ENCODE measurements at regions not wholly inside any gene's neighbourhood (a gene's known extent, or its start where the extent isn't known, plus 50 kb on each side); places are given as distances from the start of the nearest gene placed in this dataset.
"Not testable (repeated sequence)": the region's sequence is repeated elsewhere in the genome, so short reads cannot be mapped to it uniquely, and the experiment has no call there.

DNA sequence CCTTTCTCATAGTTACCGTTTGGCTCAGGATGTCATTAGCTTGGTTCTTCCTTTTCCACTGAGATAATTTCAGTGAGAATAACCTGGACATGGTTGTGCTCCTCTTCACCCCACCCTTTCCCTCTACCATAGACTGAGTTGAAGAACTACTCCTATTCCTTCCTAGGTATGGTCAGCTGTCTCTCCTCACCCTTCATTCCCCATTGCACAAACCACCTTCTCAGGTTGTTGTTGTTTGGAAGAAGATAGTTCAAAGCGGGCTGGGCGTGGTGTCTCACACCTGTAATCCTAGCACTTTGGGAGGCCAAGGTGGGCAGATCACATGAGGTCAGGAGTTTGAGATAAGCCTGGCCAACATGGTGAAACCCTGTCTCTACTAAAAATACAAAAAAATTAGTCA lies 168.0 kb upstream of the TBL1XR1 start:
- Mint-ChIP-seq H3K4me1 (peaks cover 12 to 21% (median 17%) of the 10 kb centered on the region in 3 donors), H3K27ac (peak overlapping the region in 1 of 3 donors; percentile 64)
- H3K4me3 Mint-ChIP-seq, H3K27me3 Mint-ChIP-seq, H3K9me3 Mint-ChIP-seq, H3K36me3 Mint-ChIP-seq: not testable (repeated sequence)

DNA sequence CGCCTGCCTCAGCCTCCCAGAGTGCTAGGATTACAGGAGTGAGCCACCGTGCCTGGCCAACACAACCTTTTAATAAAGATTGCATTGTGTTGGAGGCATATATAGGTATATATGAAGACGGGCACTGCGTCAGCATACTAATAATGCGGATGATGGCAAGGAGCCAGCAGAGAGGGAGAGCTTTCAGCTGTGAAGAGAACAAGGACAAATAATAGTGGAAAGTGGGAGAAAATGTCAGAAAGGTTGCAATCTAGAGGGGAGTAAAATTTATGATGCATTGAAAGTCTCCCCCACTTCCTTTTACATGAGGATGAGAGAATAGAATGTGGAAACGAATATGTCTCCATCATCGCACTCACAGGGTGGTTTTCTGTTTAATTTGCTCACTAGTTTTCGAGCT lies 170.5 kb upstream of the TBL1XR1 start:
- no peak overlapping the region for H3K4me3 Mint-ChIP-seq
- H3K36me3 Mint-ChIP-seq = peaks cover 2% of the 10 kb centered on the region
- H3K27ac Mint-ChIP-seq = no peak overlapping the region
- peaks cover 0 to 3% (median 2%) of the 10 kb centered on the region in 3 donors for H3K4me1 Mint-ChIP-seq
- H3K27me3 Mint-ChIP-seq = no peaks in the 10 kb centered on the region
- no peaks in the 10 kb centered on the region for H3K9me3 Mint-ChIP-seq

DNA sequence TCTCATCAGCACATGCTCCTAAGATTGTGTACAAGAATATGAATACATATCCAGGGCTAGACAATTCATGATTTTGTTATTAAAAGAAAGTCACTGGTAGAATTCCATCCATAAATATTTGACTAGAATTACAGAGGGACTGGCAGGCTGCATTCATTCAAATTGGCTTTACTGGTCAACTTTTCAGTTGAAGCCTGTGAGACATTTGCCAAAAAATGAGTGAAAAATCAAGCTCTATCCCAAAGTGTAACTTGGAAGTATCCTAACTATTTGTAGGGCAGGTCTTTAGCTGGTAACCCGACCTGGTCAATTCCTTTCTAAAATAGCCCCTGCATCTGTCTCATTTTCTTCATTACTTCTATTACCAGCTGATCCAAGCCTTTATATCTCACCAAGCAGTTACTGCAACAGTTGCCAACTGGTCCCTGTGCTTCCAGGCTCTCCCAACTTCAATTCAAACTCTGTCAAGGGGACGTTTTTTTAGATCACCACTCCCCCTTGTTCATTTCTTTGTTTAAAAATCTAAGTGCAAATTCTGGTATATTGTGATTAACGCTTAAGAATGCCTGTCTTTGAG lies 173.1 kb upstream of the TBL1XR1 start:
- H3K9me3 Mint-ChIP-seq = no peaks in the 10 kb centered on the region
- H3K4me1 Mint-ChIP-seq = peaks cover under 1 to 17% (median 17%) of the 10 kb centered on the region in 3 donors
- H3K27me3 Mint-ChIP-seq = no peaks in the 10 kb centered on the region
- H3K27ac Mint-ChIP-seq = no peak overlapping the region
- peaks cover 2% of the 10 kb centered on the region for H3K36me3 Mint-ChIP-seq
- H3K4me3 Mint-ChIP-seq = no peak overlapping the region

DNA sequence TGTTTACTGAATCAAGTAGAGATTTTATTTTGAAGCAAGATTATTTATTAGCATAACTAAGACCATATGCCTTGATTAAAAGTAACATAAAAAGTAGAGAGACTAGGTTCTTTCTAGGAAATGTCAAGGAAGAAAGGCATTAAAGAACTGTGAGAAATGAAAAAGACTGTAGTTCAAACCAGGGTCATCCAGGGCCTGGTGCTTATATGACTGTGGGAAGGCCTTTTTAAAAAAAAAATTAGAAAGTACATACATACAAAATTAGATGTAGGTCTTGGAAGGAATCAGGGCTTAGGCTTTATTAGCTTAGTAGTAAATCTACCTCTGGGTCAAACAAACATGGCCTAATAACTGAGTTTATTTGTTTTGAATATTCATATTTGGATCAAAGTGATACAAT lies 173.9 kb upstream of the TBL1XR1 start:
- Mint-ChIP-seq H3K4me3 (no peak overlapping the region), H3K27me3 (no peaks in the 10 kb centered on the region), H3K27ac (no peak overlapping the region), H3K4me1 (peaks cover 4 to 21% (median 18%) of the 10 kb centered on the region in 3 donors), H3K36me3 (peaks cover 2% of the 10 kb centered on the region), H3K9me3 (peaks cover 0 to 4% (median 0%) of the 10 kb centered on the region in 3 donors)

DNA sequence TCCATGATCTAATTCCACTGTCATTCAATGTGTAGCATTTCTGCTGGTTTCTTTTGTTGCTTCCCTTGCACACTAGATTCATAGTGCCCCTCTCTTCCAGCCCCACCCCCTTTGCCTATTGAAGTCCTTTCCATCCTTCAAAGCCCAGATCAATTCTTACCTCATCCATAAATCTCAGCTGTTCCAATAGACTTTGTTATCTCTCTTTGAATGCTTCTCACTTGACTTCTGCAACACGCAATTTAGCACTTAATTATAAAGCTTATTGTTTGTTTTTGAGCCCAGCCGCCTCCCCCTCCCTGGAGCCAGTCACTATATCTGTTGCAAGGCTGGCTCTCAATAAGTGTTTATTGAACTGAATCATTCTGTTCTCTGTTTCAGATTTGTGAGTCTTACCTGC lies 174.6 kb upstream of the TBL1XR1 start:
- Mint-ChIP-seq H3K9me3 (peaks cover 0 to 4% (median 0%) of the 10 kb centered on the region in 3 donors), H3K4me1 (peaks cover 8 to 26% (median 23%) of the 10 kb centered on the region in 3 donors), H3K4me3 (no peak overlapping the region), H3K36me3 (peaks cover 2% of the 10 kb centered on the region), H3K27me3 (no peaks in the 10 kb centered on the region), H3K27ac (no peak overlapping the region)

DNA sequence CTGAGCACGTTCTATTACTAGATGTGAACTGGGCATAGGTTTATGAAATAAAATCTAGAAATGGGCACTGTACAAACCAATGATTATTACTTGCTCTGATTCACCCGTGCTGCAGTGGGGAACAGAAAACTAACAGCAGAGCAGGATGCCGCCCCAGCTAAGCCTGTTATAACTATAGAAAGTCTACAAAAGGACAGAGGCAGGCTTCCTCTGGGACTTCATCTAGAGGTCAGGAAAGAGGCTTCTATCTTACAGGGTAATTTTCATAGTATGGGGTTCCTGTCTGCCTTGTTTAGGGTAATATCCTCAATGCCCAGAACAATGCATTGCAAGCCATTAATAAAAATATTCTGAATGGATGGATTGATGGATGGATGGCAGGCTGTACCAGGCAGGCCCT lies 177.0 kb upstream of the TBL1XR1 start:
- Mint-ChIP-seq H3K27ac (peak overlapping the region in 1 of 3 donors; percentile 52), H3K4me3 (no peak overlapping the region), H3K9me3 (peaks cover 0 to 4% (median 0%) of the 10 kb centered on the region in 3 donors), H3K27me3 (no peaks in the 10 kb centered on the region), H3K36me3 (no peaks in the 10 kb centered on the region), H3K4me1 (peaks cover 22 to 44% (median 36%) of the 10 kb centered on the region in 3 donors)

DNA sequence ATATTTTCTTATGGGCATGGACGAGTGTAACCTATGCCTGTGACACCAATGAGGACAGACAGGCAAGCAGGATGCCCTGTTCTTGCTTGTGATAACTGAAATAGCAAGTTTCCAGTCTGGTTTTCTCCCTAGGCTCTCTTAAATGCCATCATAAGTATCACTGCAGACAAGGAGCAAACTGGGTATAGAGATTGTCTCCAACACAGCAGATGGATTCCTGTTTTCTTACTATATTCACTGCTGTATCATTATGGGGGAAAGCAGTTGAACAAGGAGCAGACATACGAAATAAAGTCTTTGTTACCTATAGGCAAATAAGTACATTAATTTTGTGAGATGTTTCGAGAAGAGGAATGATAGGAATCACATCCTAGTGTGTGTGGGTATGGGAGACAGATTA lies 178.0 kb upstream of the TBL1XR1 start:
- Mint-ChIP-seq H3K4me3 (no peak overlapping the region), H3K36me3 (no peaks in the 10 kb centered on the region), H3K9me3 (peaks cover 0 to 4% (median 0%) of the 10 kb centered on the region in 3 donors), H3K4me1 (peaks cover 22 to 45% (median 36%) of the 10 kb centered on the region in 3 donors), H3K27me3 (no peaks in the 10 kb centered on the region), H3K27ac (no peak overlapping the region)

DNA sequence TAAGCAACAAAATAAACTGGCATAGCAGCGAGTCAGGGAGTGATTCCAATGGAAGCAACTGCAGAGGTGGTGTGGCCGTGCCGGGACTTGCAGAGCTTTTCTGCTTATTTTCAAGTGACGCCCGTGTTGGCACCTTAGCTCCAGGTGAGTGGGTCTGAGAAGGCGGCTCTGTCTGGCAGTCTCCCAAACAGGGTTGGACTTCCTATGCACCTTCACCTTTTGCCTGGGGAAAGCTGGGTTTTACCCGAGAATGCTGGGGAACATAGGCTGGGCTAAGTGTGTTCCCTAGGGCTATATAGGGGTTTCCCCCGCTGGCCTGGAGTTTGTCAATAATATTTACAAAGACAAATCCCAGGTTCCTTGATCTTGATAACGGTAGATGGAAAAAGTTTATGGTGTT lies 179.9 kb upstream of the TBL1XR1 start:
- peak overlapping the region in 2 of 4 donors; percentile 30 to 65 for H3K4me3 Mint-ChIP-seq
- H3K9me3 Mint-ChIP-seq = peaks cover 0 to 4% (median 0%) of the 10 kb centered on the region in 3 donors
- no peaks in the 10 kb centered on the region for H3K36me3 Mint-ChIP-seq
- no peaks in the 10 kb centered on the region for H3K27me3 Mint-ChIP-seq
- H3K27ac Mint-ChIP-seq = no peak overlapping the region
- peaks cover 22 to 45% (median 38%) of the 10 kb centered on the region in 3 donors for H3K4me1 Mint-ChIP-seq

DNA sequence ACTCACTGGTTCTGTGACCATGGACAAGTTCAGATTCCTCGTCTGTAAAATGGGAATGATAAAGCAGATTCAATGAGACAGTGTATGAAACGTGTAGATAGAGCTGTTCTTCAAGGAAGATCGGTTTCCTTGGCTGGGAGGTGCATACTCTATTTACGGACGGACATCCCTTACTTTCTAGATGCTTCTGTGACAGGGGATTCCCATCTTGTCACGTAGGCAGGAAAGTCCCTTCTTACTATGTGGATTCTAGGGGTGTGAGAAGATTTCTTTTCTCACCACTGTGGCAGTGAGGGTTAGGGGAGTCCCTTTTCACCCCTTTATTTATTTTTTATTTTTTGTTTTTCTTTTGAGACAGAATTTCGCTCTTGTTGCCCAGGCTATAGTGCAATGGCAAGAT lies 180.9 kb upstream of the TBL1XR1 start:
- peak overlapping the region; percentile 27 to 54 (median 39) for H3K27ac Mint-ChIP-seq
- H3K4me3 Mint-ChIP-seq = peak overlapping the region; percentile 30 to 72 (median 52)
- H3K4me1 Mint-ChIP-seq = peaks cover 24 to 46% (median 41%) of the 10 kb centered on the region in 3 donors
- H3K27me3 Mint-ChIP-seq = no peaks in the 10 kb centered on the region
- peaks cover 0 to 4% (median 0%) of the 10 kb centered on the region in 3 donors for H3K9me3 Mint-ChIP-seq
- H3K36me3 Mint-ChIP-seq = no peaks in the 10 kb centered on the region

DNA sequence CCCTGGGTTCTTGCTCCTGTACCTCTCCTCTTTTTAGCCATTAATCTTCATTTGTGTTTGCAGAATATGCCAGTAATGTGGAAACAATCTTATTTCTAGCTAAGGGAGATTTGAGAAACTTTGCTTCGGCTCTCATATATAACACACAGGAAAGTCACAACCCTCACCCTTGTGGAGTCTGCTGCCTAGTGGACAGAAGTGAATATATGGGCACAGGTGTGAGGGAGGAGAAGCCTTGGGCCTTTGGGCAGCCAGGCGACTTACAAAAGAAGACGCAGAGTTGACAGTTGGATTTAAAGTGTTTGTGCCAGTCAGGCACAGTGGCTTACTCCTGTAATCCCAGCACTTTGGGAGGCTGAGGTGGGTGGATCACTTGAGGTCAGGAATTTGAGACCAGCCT lies 181.8 kb upstream of the TBL1XR1 start:
- peaks cover 26 to 41% (median 37%) of the 10 kb centered on the region in 3 donors for H3K4me1 Mint-ChIP-seq
- H3K27me3 Mint-ChIP-seq = no peaks in the 10 kb centered on the region
- peak overlapping the region in 2 of 3 donors; percentile 1 to 53 for H3K27ac Mint-ChIP-seq
- peaks cover 0 to 4% (median 0%) of the 10 kb centered on the region in 3 donors for H3K9me3 Mint-ChIP-seq
- peak overlapping the region in 1 of 4 donors; percentile 69 for H3K4me3 Mint-ChIP-seq
- no peaks in the 10 kb centered on the region for H3K36me3 Mint-ChIP-seq

DNA sequence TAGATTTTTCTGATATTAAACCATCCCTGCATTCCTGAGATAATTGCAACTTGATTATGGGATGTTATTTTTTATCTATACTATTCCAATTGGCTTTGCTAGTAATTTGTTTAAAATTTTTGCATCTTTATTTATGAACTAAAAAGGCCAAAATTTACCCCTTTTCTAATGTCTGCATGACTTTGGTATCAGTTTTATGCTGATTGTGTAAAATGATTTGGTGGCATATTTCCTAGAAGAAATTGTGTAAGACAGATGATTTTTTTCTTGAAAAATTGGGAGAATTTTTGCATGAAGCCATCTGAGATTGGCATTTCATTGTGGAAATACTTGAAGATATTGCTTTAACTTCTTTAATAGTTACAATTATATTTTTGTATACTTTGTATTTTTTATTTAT lies 183.8 kb upstream of the TBL1XR1 start:
- Mint-ChIP-seq H3K36me3 (no peaks in the 10 kb centered on the region), H3K9me3 (no peaks in the 10 kb centered on the region), H3K27ac (no peak overlapping the region), H3K4me1 (peaks cover 25 to 34% (median 31%) of the 10 kb centered on the region in 3 donors), H3K4me3 (no peak overlapping the region), H3K27me3 (no peaks in the 10 kb centered on the region)

DNA sequence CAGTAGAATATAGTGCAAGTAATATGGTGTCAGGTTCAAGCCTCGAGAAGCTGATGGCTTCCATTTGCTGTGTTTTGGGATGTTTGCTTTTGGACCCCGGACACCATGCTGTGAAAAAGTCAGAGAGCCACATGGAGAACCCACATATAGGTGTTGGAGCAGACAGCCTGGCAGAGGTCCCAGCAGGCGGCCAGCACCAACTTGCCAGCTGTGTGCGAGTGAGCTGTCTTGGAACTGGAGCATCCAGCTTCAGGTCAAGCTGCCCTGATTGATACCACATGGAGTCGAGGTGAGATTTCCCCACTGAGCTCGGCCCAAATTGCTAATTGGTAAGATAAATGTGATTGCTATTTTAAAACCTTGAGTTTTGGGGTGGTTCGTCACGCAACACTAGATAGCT lies 185.7 kb upstream of the TBL1XR1 start:
- Mint-ChIP-seq H3K27ac (no peak overlapping the region), H3K27me3 (no peaks in the 10 kb centered on the region), H3K36me3 (no peaks in the 10 kb centered on the region), H3K4me1 (peaks cover 12 to 24% (median 19%) of the 10 kb centered on the region in 3 donors), H3K9me3 (no peaks in the 10 kb centered on the region), H3K4me3 (no peak overlapping the region)

DNA sequence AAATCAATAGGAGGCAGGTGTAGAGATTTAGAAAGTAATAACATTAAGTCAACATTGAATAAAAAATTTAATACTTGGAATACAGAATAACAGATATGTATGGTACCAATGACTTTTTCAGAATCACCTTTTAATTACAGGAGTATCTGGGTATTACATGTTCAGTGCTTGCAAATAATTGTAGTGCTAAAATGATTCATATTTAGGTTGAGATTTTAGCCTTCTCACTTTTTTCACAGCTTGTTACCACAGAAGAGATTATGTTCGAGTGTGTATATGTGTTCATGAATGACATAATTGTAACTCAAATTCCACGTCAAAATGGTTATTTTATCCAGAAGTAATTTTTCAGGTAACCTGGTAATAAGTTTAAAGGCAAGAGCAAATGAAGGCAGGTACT lies 187.9 kb upstream of the TBL1XR1 start:
- no peaks in the 10 kb centered on the region for H3K27me3 Mint-ChIP-seq
- no peaks in the 10 kb centered on the region for H3K9me3 Mint-ChIP-seq
- peaks cover 6 to 16% (median 8%) of the 10 kb centered on the region in 3 donors for H3K4me1 Mint-ChIP-seq
- H3K4me3 Mint-ChIP-seq = no peak overlapping the region
- no peak overlapping the region for H3K27ac Mint-ChIP-seq
- H3K36me3 Mint-ChIP-seq = no peaks in the 10 kb centered on the region

DNA sequence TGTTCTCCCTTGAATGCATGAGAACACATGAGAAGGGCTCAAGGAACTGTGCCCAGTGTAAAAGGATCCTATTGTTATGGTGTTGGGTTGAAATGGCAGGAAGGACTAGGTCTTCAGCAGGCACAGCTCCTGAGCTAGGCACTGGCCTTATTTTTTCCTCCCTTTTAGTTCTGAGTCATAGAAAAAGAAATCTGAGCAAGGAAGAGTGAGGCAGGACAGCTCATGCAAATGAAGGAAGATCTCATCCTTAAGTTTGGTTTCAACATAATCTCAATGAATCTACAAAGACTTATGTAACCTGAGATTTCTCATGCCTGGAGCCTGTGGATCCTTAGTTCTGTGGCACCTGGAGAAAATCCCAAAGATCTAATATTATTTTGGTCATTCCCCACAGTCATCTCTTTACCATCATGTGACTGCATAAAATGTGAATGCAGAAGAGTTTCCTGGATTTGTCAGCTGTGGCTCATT lies 188.6 kb upstream of the TBL1XR1 start:
- Mint-ChIP-seq H3K4me1 (peaks cover 6 to 16% (median 8%) of the 10 kb centered on the region in 3 donors), H3K36me3 (no peaks in the 10 kb centered on the region), H3K4me3 (no peak overlapping the region), H3K27ac (no peak overlapping the region), H3K27me3 (no peaks in the 10 kb centered on the region), H3K9me3 (no peaks in the 10 kb centered on the region)

DNA sequence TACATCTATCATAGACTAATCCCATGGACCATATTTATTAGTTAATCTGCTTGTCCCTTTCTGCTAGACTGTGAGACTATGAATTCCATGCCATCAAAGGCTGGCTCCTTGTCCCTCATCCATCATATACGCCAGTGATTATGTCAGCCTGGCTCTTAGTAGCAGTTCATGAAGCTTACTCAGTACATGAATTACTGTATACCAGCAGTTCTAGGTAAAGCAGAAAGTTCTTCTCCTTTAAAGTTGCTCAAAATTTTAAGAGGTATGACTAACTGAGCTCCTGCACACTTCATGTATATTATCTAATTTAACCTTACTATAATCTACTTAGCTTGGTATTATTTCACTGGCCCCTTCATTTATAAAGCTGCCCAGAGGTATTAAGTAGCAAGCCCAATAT lies 190.9 kb upstream of the TBL1XR1 start:
- H3K27me3 Mint-ChIP-seq = no peaks in the 10 kb centered on the region
- no peak overlapping the region for H3K27ac Mint-ChIP-seq
- no peak overlapping the region for H3K4me3 Mint-ChIP-seq
- no peaks in the 10 kb centered on the region for H3K9me3 Mint-ChIP-seq
- H3K36me3 Mint-ChIP-seq = no peaks in the 10 kb centered on the region
- H3K4me1 Mint-ChIP-seq = peaks cover 4 to 11% (median 8%) of the 10 kb centered on the region in 3 donors

Measured in IgD-negative memory B cell (primary cell).